CD4-positive, CD25-positive, alpha-beta regulatory T cell (primary cell): ENCODE measurements at regions not wholly inside any gene's neighbourhood (a gene's known extent, or its start where the extent isn't known, plus 50 kb on each side); places are given as distances from the start of the nearest gene placed in this dataset.

ENCODE experiments used
- ATAC-seq, 2 donors: fragments of 150-1000 bp; cut with Tn5 transposase; one replicate each; pipeline ENCODE4 v1.10.0; 2021; ENCODE audit warnings: low read depth in 2 of 2, moderate number of reproducible peaks in 2 of 2, moderate library complexity in 1 of 2
- DNase-seq, 3 donors: peaks; one replicate each; pipeline versions ENCODE4 v3.0.0 to v3.0.0-alpha.2; 2012 to 2022; ENCODE audit warnings: mixed read lengths in 1 of 3
- H3K27ac ChIP-seq: one replicate; pipeline ENCODE4 v1.7.0; 2013; ENCODE audit warnings: mild to moderate bottlenecking, low read length; ENCODE audit not compliant: insufficient read depth, poor library complexity, severe bottlenecking
- H3K27me3 ChIP-seq: one replicate; pipeline ENCODE4 v1.7.0; 2013; ENCODE audit warnings: low read length; ENCODE audit not compliant: control insufficient read depth, insufficient read depth
- H3K36me3 ChIP-seq: one replicate; pipeline ENCODE4 v1.7.0; 2013; ENCODE audit warnings: mild to moderate bottlenecking, low read length, moderate library complexity; ENCODE audit not compliant: control insufficient read depth, insufficient read depth
- H3K4me1 ChIP-seq: 2 replicates; pipeline ENCODE4 v1.7.0; 2013; ENCODE audit warnings: mild to moderate bottlenecking, low read length; ENCODE audit not compliant: insufficient read depth, control insufficient read depth, poor library complexity, severe bottlenecking
- H3K4me3 ChIP-seq: one replicate; pipeline ENCODE4 v1.7.0; 2013; ENCODE audit warnings: low read depth, mild to moderate bottlenecking, low read length, moderate library complexity
- H3K9me3 ChIP-seq, 2 experiments: 1 replicate in 1 of 2; 2 replicates in 1 of 2; pipeline ENCODE4 v1.7.0; 2013; ENCODE audit warnings: low read length in 2 of 2, mild to moderate bottlenecking in 1 of 2, moderate library complexity in 1 of 2; ENCODE audit not compliant: control insufficient read depth in 2 of 2
- H3K27ac Mint-ChIP-seq, 3 donors: one replicate each; pipeline ENCODE4 v1.8.0; 2020 to 2022; ENCODE audit warnings: mild to moderate bottlenecking in 3 of 3, mixed read lengths in 3 of 3, moderate library complexity in 2 of 3
- H3K27me3 Mint-ChIP-seq: one replicate; pipeline ENCODE4 v1.8.0; 2022; ENCODE audit warnings: mild to moderate bottlenecking, mixed read lengths
- H3K36me3 Mint-ChIP-seq: one replicate; pipeline ENCODE4 v1.8.0; 2020; ENCODE audit warnings: mixed read lengths
- H3K4me1 Mint-ChIP-seq, 4 donors: one replicate each; pipeline ENCODE4 v1.8.0; 2020 to 2022; ENCODE audit warnings: mixed read lengths in 4 of 4, mild to moderate bottlenecking in 1 of 4
- H3K4me3 Mint-ChIP-seq, 4 donors: one replicate each; pipeline ENCODE4 v1.8.0; 2020 to 2022; ENCODE audit warnings: mild to moderate bottlenecking in 4 of 4, mixed read lengths in 4 of 4, moderate library complexity in 3 of 4
- H3K9me3 Mint-ChIP-seq, 7 donors: one replicate each; pipeline ENCODE4 v1.8.0; 2020 to 2022; ENCODE audit warnings: mixed read lengths in 7 of 7, mild to moderate bottlenecking in 3 of 7, moderate library complexity in 2 of 7

DNA sequence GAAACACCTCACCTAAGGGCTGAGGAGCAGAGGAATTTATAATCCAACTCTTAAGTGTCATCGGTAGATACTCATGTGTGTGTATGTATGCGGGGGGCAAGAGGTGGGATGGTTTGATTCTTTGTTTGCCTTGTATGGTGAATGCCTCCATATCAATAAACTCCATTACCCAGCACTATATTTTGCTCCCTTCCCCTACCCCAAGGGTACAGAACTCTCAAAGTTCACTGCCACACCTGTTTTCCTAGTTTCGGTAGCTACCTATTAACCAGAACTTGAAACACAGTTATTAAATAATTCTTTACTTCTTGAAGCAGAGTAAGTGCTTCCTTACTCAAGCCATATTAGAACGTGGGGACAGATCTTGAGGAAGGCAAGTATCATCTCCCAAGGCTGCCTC lies 400.8 kb upstream of the SUCLG2 start:
- Mint-ChIP-seq H3K36me3 (peaks cover 4% of the 10 kb centered on the region), H3K4me3 (no peak overlapping the region), H3K4me1 (peaks cover 21 to 57% (median 36%) of the 10 kb centered on the region in 4 donors), H3K27ac (peak overlapping the region in 1 of 3 donors; percentile 64), H3K27me3 (no peaks in the 10 kb centered on the region), H3K9me3 (peaks cover 0 to 4% (median 0%) of the 10 kb centered on the region in 7 donors)
- H3K4me3 ChIP-seq: no peak overlapping the region
- H3K4me1 ChIP-seq: peaks cover 13% of the 10 kb centered on the region
- no peak overlapping the region for H3K27ac ChIP-seq
- H3K9me3 ChIP-seq: no peaks in the 10 kb centered on the region
- H3K27me3 ChIP-seq: no peaks in the 10 kb centered on the region
- no peaks in the 10 kb centered on the region for H3K36me3 ChIP-seq
- DNase-seq: no peak
- no peak for ATAC-seq

DNA sequence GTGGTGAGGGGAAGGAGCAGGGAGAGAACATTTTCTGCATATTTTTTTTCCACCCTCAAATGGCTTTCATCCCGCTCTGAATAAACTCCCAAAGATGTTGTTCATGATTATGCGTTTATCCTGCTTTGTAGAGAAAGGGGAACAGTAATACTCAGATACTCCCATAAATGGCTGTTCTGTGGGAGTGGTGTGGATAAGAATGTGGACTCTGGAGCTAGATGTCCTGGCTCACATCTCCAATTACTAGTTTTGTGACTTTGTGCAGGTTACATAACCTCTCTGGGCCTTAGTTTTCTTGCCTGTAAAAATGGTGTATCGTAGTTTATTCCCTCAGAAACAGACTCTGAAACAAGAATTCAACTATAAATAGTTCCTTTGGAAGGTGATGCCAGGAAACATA lies 395.4 kb upstream of the SUCLG2 start:
- Mint-ChIP-seq H3K4me1 (peaks cover 0 to 14% (median 5%) of the 10 kb centered on the region in 4 donors), H3K4me3 (no peak overlapping the region), H3K9me3 (peaks cover 0 to 4% (median 0%) of the 10 kb centered on the region in 7 donors), H3K27ac (no peak overlapping the region), H3K36me3 (no peaks in the 10 kb centered on the region), H3K27me3 (peaks cover 4% of the 10 kb centered on the region)
- Histone ChIP-seq H3K9me3 (no peaks in the 10 kb centered on the region), H3K27me3 (no peaks in the 10 kb centered on the region), H3K4me3 (no peak overlapping the region), H3K27ac (no peak overlapping the region), H3K4me1 (no peaks in the 10 kb centered on the region), H3K36me3 (no peaks in the 10 kb centered on the region)
- DNase-seq (no peak), ATAC-seq (no peak)

DNA sequence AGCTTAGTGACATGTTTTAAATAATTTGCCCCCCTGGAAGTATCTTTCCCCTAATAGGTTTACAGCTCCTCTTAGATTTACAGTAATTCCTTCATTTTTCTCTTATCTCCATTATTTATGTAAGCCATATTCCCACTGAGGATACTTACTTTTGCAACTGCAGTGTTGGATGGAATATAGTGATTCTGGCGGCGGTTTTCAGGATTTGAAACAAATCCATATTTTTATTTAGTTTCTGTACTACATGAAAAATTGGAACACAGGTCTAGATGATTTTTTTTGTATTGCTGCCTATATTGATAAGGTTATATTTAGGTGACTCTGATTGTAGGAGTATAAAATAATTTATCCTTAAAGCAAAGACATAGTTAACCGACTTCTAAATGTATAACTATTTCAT lies 391.6 kb upstream of the SUCLG2 start:
- Mint-ChIP-seq H3K27me3 (peaks cover 4% of the 10 kb centered on the region), H3K9me3 (peaks cover 0 to 2% (median 0%) of the 10 kb centered on the region in 7 donors), H3K36me3 (no peaks in the 10 kb centered on the region), H3K27ac (no peak overlapping the region), H3K4me3 (no peak overlapping the region), H3K4me1 (peaks cover 0 to 8% (median 2%) of the 10 kb centered on the region in 4 donors)
- Histone ChIP-seq H3K9me3 (no peaks in the 10 kb centered on the region), H3K4me1 (no peaks in the 10 kb centered on the region), H3K27me3 (no peaks in the 10 kb centered on the region), H3K27ac (no peak overlapping the region), H3K36me3 (no peaks in the 10 kb centered on the region), H3K4me3 (no peak overlapping the region)
- DNase-seq: no peak
- ATAC-seq: no peak

DNA sequence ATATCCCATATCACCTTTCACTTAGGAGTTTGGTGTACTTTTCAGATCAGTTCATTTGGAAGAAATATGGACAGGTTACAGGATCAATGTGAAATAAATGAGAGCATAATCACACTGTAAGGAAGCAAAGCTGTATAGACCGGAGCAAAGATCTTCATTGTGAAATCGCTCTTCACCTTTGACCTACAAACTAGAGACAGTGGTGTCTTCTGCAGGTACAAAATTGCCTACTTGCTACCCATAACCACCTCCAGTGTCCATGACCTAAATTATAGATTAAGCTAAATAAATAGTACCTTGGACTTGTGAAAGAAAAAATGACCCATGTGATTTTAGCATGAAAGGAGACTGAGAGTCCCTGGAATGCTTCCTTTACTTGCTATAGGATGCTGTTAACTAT lies 379.5 kb upstream of the SUCLG2 start:
- H3K9me3 Mint-ChIP-seq: peaks cover 0 to 4% (median 0%) of the 10 kb centered on the region in 7 donors
- Histone ChIP-seq H3K9me3 (no peaks in the 10 kb centered on the region), H3K27me3 (no peaks in the 10 kb centered on the region), H3K36me3 (no peaks in the 10 kb centered on the region), H3K27ac (no peak overlapping the region), H3K4me1 (no peaks in the 10 kb centered on the region), H3K4me3 (no peak overlapping the region)
- no peaks in the 10 kb centered on the region for H3K36me3 Mint-ChIP-seq
- ATAC-seq: no peak
- H3K27me3 Mint-ChIP-seq: no peaks in the 10 kb centered on the region
- no peak for DNase-seq
- H3K4me1 Mint-ChIP-seq: peaks cover 0 to under 1% (median under 1%) of the 10 kb centered on the region in 4 donors
- H3K4me3 Mint-ChIP-seq: no peak overlapping the region
- H3K27ac Mint-ChIP-seq: no peak overlapping the region

DNA sequence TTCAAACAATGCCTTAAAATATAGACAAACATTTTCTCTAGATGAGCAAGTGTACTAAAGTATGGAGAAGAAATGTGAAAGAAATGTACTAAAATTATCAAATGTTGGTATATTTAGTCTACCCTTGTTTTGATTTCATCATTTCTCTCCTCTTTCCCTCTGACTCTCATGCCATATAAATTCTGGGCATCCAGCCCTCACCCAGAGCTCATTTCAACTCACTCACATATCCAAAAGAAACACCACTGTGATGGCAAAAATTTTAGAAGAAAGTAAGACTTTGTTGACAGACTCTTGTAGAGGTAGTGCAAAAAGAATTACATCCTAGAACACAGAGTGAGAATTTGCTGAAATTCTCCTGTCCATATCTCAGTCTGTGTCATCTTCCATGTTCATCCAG lies 377.8 kb upstream of the SUCLG2 start:
- no peaks in the 10 kb centered on the region for H3K27me3 ChIP-seq
- no peak overlapping the region for H3K4me3 ChIP-seq
- ATAC-seq (no peak), DNase-seq (no peak)
- H3K27ac ChIP-seq: no peak overlapping the region
- no peaks in the 10 kb centered on the region for H3K36me3 ChIP-seq
- Mint-ChIP-seq H3K9me3 (peaks cover 0 to 4% (median 0%) of the 10 kb centered on the region in 7 donors), H3K36me3 (no peaks in the 10 kb centered on the region), H3K4me1 (no peaks in the 10 kb centered on the region), H3K27ac (no peak overlapping the region), H3K4me3 (no peak overlapping the region), H3K27me3 (no peaks in the 10 kb centered on the region)
- H3K4me1 ChIP-seq: no peaks in the 10 kb centered on the region
- no peaks in the 10 kb centered on the region for H3K9me3 ChIP-seq

DNA sequence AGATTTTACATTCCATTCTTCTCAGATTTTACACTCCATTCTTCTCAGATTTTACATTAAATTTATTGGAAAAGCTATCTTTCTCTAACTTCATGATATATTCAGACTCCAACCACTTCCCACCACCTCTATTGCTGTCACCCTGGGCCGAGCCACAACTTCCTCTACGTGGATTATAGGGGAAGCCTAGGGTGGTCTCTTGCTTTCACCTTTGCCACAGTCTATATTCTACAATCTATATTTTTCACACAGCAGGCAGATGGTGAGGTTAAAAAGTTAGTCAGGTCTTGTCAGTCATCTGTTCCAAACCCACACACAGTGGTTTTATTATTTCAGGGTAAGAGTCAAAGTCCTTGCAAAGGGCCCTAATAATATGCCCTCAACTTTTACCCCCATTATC lies 370.8 kb upstream of the SUCLG2 start:
- H3K36me3 ChIP-seq: no peaks in the 10 kb centered on the region
- Mint-ChIP-seq H3K4me3 (no peak overlapping the region), H3K9me3 (peaks cover 0 to 3% (median 0%) of the 10 kb centered on the region in 7 donors), H3K27ac (peak overlapping the region in 1 of 3 donors; percentile 58), H3K4me1 (peaks cover 3 to 10% (median 6%) of the 10 kb centered on the region in 4 donors), H3K27me3 (no peaks in the 10 kb centered on the region), H3K36me3 (no peaks in the 10 kb centered on the region)
- no peaks in the 10 kb centered on the region for H3K9me3 ChIP-seq
- no peak overlapping the region for H3K4me3 ChIP-seq
- DNase-seq (no peak), ATAC-seq (no peak)
- H3K27me3 ChIP-seq: no peaks in the 10 kb centered on the region
- H3K4me1 ChIP-seq: no peaks in the 10 kb centered on the region
- H3K27ac ChIP-seq: no peak overlapping the region

DNA sequence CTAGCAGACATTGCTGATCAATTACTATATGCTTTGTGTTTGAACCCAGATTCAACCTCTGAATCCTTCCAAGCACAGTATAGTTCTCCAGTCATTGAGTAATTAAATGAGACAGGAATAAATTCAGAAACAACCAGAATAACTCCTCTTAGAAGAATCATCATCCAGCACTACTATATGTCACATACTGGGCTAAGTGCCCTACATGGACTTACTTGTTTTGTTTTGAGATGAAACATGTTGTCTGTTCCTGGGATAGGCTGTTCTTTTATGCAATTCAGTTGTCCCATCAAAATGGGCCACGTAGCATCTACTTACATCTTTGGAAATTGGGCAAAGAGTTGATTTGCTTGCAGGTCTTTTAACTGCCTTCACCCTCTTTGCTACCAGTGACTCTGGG lies 365.5 kb upstream of the SUCLG2 start:
- H3K27ac Mint-ChIP-seq: no peak overlapping the region
- ATAC-seq (no peak), DNase-seq (no peak)
- H3K4me3 Mint-ChIP-seq: no peak overlapping the region
- H3K9me3 Mint-ChIP-seq: no peaks in the 10 kb centered on the region
- no peaks in the 10 kb centered on the region for H3K36me3 Mint-ChIP-seq
- H3K27me3 Mint-ChIP-seq: peaks cover 4% of the 10 kb centered on the region
- no peaks in the 10 kb centered on the region for H3K4me1 ChIP-seq
- H3K27ac ChIP-seq: no peak overlapping the region
- no peaks in the 10 kb centered on the region for H3K27me3 ChIP-seq
- H3K36me3 ChIP-seq: no peaks in the 10 kb centered on the region
- H3K9me3 ChIP-seq: no peaks in the 10 kb centered on the region
- H3K4me3 ChIP-seq: no peak overlapping the region
- H3K4me1 Mint-ChIP-seq: peaks cover 3 to 13% (median 8%) of the 10 kb centered on the region in 4 donors

DNA sequence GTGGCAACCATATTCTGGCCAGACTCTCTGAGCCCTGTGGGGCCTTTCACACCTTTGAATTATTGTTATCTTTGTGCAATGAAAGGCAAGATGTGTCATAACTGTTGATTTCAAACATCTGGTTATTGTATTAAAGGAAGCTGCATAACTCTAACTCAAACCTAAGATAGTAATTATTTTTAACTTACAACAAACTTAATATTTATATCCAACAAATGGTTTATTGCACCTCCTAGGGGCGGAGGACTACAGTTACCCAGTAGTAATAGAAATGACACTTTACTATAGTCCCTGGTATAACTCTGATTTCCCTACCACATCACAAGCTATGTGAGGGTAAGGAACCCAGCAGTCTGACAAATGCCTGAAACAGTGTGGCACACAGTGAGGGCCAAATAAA lies 363.9 kb upstream of the SUCLG2 start:
- no peak for DNase-seq
- Histone ChIP-seq H3K27ac (no peak overlapping the region), H3K4me1 (no peaks in the 10 kb centered on the region), H3K27me3 (no peaks in the 10 kb centered on the region), H3K9me3 (no peaks in the 10 kb centered on the region), H3K36me3 (no peaks in the 10 kb centered on the region), H3K4me3 (no peak overlapping the region)
- Mint-ChIP-seq H3K9me3 (no peaks in the 10 kb centered on the region), H3K27ac (no peak overlapping the region), H3K4me3 (no peak overlapping the region), H3K36me3 (no peaks in the 10 kb centered on the region), H3K27me3 (peaks cover 4% of the 10 kb centered on the region), H3K4me1 (peaks cover 3 to 13% (median 8%) of the 10 kb centered on the region in 4 donors)
- ATAC-seq: no peak
